ENCODE measurements at regions not wholly inside any gene's neighbourhood (a gene's known extent, or its start where the extent isn't known, plus 50 kb on each side); places are given as distances from the start of the nearest gene placed in this dataset.

DNA sequence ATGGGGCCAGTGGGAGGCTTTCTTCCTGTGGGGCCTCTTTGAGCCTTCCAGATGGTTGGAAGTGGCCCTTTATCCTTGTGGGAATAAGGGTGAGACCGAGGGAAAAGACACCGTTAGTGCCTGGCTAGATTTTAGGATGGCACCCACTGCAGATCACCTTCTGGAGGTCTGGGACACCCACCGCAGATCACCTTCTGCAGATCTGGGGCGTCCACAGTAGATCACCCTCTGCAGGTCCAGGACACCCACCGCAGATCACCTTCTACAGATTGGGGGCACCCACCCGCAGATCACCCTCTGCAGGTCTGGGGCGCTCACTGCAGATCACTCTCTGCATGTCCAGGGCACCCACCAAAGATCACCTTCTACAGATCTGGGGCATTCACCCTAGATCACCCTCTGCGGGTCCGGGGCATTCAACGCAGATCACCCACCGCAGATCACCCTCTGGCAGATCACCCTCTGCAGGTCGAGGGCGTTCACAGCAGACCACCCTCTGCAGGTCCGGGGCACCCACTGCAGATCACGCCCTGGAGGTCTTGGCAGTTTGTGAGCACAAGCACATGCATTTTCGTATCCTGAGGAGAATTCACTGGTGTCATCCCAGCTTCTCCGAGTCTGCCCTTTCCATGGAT, 153.4 kb upstream of the TSHZ3 start:
- no peak for DNase-seq

DNA sequence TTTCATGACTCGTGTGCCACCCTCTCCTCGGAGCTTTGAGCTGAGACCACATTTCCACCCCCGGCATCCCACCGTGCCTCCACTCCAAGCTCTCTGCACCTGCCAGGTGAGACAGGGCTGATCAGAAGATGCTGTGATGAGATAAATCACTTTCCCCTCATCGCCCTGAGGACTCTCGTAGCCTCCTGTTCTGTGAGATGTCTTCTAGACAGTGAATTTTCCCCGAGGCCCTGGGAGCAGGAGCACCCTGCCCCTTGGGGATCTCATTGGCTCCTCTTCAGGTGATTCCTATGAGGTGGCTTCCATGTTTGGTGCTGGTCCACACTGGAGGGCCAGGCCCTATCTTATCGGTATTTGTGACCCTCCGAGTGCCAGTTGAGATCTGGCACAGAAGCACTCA, 154.0 kb upstream of the TSHZ3 start:
- no peak for DNase-seq

DNA sequence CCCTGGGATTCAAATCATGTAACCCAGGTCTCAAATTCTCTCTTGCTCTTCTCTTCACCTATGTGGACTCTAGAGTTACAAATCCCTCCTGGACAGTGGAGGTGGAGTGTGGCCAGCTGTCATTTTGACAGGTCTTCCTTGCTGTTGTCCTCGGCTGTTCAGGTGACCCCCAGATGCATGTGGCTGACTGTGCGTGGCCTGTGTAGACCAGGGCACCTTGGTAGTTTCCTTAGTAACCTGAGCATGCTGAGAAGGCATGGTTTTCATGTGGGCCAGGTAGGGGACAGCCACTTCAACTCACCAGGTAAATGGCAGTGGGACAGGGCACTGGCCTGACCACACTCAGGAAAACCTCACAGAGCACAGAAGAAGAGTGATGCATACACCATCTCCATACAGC, 155.0 kb upstream of the TSHZ3 start:
- no peak for DNase-seq

DNA sequence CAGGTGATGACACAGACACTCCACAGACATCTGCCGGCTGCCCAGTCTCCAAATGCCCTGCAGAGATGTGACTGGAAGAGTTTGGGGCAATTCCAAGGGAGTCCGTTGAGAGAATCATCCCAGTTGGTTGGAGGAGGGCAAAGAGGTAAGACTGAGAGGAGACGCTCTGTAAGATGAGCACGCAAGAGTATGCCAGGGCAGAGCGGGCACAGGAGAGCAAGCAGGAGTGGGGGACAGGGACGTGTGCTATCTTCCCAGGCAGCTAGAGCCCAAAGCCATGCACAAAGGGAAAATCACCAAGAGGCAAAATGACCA, 156.3 kb upstream of the TSHZ3 start:
- no peak for DNase-seq

DNA sequence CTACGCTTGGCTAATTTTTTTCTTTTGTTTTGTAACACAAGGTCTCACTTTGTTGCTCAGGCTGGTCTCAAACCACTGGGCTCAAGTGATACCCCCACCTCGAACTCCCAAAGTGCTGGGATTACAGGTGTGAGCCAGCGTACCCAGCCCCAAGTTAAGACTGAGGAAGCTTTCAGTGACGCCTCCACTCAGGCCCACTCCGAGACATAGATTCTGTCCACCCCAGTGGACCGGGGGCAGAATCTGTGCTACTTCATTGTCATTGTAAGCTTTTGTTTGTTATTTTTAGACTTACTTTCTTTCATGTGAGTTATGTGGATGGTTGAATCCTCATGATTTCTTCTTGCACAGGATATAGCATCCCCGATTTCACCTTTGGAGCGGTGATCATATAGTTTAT, 156.9 kb upstream of the TSHZ3 start:
- DNase-seq: no peak

DNA sequence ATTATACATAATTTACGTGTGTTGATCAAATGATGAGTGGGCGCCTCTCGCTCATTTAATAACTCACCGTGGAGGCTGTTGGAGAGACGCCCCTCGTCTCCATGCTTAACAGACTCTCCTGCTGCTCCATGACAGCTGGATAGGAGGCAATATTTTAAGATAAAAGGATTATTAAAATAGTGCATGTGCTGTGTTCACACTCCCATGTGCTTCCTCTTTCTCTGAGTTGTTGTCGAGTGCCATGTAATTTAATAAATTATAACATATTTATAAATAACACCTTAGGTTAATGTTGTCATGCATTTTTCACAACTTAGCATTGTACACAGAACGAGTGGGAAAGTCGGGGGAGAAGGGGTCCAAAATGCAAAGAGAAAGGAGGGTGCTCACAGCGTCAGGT, 161.4 kb upstream of the TSHZ3 start:
- DNase-seq: no peak

DNA sequence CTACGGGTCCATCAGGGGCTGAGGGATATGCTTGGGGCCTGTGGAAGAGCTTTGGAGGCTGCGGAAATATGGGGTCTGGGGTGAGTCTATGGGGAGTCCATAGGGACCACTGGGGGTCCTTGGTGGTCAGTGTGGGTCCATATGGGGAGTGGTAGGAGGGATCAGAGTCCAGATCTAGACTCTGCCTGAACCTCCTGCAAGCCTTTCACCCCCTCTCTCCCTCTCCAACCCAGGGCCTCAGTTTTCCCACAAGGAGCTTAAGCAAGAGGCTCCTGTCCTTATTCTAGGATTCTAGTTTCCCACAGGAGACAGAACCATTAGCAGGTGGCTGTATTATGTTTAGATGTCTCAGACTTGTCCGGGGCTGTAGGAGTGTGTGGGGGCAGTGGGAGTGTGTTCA, 161.9 kb upstream of the TSHZ3 start:
- DNase-seq: no peak

DNA sequence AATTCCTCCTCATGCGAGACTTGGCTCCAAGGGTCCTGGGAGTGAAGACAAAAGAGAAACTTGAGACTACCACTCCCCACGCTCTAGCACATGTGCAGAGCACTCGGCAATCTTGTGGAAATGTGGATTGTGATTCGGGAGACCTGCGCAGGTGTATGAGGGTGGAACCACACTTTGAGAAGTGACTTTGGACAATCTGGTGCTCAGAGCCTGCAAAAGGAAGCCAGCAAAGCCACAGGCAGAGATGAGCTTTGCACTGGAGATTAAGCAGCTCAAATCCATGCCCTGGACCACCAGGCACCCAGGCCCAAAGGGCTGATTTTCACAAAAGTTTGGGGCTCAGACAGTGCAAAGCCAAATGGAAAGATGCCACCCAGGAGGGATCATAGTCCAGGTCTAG, 162.5 kb upstream of the TSHZ3 start:
- DNase-seq: no peak

DNA sequence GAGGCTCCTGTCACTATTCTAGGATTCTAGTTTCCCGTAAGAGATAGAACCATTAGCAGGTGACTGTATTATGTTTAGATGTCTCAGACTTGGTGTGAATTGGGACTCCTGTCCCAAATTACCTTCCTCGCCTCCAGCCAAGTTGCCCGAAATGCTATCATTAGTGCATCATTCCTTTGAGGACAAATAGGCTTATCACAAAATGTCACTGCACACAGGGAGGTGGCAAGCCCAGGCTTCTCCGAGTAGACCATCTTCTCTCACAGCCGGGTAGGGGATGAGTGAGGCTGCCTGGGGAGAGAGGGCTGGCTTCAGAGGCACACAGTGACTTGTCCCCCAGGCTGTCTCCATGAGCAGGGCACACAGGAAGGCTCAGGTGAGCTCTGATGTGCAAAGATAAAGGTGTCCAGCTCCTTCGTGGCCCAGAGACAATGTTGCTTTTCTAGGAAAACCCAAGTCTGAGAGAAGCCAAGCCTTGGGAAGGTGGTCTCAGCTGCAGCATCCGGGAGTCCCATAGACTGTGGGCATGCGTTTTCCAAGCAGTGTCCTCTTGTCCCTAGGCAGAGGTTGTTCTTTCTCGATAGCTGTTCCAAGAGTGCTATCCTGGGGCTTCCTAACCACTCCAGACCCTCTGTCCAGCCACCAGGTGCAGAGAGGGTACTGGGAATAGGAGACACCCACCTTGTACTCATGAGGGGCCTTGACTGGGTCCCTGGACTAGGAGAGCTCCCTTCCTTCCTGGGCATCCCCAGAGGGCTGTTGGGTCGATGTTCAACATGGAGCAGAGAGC, 163.1 kb upstream of the TSHZ3 start:
- DNase-seq: no peak

DNA sequence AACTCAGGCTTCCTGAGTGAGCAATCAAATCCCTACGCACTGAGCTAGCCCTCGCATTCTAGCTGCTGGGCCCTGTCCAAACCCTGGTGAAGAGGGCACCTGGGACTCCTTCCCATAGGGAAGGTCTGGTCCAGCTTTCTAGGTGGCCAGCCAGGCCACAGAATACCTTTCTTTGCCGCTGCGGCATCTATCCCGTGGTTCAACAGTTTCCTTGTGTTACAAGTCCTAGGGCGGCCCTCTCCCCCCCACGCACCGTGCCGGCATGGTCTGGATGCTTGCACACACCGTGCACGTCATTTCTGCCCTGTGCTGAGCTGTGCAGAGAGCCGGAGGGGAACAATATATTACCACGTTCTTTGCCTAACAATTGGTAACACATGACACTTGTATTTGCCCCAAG, 164.6 kb upstream of the TSHZ3 start:
- no peak for DNase-seq

DNA sequence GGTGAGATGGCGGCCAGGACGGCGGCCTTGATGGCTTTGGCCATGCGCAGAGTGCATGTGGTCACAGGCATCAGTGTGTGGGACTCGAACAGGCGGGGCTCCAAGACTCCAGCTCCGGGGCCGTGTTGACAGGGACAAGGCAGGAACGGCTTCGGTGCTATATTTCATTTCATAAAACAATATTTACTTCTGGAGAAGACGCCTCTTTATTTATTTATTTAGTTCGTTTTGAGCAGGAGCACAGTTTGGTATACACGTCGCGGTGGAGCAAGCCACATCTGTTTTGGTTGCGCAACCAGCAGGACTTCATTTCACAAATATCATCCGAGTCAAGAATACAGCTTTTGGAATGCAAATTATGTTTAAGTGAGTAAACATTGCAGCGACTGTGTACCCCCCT, 166.7 kb upstream of the TSHZ3 start:
- DNase-seq: no peak

DNA sequence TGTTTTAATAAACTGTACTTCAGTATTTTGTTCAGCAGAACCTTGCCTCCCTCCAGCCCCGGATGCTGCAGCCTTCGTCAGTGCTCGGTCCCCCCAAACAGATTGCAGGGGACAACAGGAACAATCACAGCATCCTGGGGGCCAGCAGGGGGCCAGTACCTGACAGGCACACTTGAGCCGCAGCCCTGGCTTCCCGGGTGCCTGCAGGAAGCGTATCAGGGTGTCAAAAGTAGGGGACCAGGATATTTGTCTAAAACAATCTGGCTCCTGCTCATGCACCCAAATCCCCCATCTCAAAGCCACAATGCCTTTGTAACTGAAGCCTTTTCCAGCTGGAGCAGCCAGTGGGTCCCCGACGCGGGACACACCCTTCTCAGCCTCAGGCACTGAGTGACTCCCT, 167.5 kb upstream of the TSHZ3 start:
- no peak for DNase-seq

DNA sequence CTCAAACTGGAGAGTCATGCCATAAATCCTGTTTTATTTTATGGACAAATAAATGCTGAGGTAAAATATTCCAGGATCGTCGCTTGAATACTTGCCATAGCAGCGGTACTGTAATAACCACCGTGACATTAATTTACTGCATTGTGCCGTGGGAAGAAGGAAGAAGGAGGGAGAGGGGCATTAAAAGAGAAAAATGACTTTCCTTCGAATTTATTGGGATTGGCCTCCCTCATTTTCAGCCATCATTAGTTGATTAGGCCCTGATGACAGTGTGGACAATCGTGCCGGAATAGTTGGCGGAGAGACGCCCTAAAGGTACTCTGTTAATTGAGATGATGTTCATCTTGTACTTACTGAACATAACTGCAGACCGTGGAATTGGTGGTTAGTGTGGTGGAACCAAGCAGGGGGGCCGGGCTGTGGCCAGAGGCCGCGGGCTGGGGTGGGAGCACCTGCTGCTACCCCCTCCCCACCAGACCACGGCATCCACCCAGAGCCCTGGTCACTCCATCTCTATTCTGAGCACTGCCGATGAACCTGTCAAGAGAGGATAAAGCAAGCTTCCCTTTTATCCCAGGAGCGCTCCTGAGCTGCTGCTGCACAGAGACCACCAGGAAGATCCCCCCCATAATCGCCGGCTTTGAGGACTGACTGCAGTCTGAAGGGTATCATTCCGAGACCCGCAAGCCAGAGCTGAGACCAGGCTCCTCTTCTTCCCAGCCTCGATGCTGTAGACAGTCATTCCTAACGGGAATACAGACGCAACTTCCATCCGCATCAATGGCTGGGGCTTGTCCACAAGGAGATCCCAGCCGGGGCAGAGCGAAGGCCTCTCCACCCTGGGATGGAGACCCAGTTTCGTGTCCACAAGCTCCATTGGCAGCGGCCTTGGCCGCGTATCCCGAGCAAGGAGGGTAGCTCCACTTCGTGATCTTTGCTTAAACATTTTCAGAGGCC, 168.3 kb upstream of the TSHZ3 start:
- no peak for DNase-seq

DNA sequence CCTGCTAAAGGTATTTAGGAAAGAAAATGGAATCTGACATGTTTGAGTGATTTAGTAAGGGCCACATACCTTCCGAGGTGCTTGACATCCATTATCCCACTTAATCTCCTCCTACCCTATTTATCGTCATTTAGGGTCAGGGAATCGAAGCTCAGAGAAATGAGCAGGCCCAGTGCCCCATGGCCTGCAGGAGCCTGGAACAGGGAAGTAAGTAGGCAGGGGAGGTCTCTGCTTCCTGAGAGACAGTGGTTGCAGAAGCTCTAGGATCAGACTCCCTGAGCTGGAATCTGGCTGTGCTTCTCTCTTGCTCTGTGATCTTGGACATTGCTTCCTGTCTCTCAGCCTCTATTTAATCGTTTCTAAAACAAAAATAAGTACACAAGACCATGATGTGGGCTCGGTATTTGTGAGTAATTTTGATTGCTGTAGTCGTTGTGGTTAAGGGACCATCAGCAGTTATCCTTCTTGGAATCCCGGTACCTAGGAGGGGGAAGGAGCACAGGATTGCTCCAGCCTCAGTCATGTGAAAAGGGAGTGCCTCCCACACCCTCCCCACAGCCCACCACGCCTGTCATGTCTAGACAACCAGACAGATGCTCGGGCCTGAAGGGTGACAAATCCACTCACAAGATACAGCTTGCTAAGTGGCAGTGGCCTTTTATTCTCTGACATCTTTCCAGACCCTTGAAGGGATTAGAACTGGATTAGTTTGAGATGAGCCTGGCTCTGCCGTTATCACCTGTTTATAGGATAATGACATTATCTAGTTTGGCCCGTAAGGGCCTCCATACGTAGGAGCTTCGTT, 169.2 kb upstream of the TSHZ3 start:
- no peak for DNase-seq

DNA sequence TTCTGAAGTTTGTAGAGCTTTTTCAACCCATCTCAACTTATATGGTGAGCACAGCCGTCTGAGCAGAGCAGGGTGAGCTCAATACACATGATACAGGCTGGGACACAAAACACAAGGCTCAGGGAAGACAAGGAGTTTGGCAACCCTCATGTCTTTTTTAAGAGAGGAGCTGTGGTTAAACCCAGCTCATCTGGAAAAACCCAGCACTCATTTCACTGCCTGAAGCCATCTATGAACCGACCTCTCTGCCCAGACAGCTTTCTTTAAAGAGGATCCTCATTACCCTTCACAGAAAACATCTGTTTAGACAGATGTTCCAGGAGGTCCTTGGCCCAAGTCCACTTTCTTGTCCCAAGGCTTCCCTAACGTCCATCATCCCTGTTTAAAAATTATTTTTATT, 170.0 kb upstream of the TSHZ3 start:
- DNase-seq: no peak

DNA sequence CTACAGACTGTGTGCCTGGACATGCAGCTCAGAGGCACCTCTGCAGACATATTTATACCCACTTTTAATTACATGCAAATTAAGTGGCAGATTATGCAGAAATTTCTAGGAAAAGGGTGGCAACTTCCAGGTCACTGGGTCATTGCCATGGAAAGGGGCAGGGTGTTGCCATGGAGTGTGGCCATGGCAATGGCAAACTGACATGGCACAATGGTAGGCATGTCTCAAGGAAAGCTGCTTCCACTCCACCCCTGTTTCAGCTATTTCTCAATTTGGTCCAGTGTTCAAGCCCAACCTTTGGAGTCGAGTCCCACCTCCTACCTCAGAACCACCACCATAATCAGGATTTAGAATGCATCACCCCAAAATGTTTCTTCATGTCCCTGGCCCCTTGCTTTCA, 170.7 kb upstream of the TSHZ3 start:
- DNase-seq: no peak

DNA sequence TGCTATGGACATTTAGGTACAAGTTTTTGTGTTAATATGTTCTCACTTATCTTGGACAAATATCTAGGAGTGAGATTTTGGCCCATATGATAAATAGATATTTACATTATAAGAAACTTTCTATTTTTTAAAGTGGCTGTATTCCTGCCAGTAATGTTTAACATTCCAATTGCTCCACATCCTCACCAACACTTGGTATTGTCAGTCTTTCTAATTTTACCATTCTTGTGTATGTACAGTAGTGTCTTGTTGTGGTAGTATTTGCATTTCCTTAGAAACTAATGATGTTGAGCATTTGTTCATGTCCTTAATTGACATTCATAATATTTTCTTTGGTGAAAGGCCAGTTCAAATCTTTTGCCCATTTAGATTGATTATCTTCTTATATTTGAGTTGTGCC, 171.4 kb upstream of the TSHZ3 start:
- no peak for DNase-seq

DNA sequence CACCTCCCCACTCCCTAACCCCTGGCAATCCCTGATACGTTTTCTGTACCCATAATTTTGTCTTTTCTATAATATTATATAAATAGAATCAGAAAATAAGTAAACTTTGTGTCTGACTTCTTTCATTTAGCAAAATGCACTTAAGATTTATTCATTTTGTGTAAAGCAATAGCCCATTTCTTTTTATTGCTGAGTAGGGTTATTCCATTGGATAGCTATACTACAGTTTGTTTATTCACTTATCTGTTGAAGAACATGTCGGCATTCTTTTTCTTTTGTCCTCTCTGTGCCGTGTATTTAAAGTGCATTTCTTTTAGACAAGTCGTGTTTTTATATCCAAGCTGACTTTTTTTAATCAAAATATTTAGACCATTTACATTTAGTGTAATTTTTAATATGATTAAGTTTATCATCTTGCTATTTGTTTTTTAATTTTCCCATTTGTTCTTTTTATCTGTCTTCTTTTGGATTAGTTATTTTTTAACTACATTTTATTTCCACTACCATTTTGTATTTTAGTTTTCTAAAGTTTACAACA, 176.4 kb upstream of the TSHZ3 start:
- DNase-seq: no peak

DNA sequence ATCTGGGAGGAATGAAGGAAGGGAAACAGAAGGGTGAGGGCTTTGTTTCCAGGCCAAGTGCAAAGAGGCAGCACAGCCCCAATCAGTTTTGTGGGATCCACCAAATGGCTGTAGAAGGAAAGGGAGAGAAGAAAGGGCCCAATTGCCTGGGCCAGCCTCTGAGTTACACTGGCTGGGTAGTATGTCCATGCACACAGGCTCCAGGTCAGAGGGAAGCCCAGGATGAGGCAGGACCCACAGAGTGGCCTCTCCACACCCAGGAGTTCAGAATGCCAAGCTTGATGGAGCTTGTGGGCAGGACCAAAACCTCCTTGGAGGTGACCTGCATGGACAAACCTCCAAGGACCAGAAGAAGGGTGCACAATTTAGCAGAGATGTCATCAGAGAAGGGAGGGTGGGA, 178.2 kb upstream of the TSHZ3 start:
- no peak for DNase-seq

DNA sequence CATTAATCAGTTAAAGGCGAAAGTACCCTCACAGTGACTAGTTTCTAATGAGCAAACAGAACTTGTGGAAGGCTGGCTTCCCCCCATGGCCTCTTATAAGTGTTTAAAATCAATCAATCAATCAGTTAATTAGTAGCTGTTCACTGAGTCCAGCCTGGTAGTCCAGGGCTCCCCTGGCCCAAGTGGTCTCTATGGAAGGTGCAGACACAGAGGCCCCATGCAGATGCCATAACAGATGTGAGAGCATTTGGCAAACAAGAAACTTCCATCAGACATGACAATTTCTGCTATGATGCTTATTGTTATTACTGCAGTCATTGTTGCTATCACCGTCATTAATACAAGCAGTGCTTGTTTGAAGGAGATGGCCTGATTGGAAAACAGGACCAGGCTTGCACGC, 179.0 kb upstream of the TSHZ3 start:
- DNase-seq: no peak

DNA sequence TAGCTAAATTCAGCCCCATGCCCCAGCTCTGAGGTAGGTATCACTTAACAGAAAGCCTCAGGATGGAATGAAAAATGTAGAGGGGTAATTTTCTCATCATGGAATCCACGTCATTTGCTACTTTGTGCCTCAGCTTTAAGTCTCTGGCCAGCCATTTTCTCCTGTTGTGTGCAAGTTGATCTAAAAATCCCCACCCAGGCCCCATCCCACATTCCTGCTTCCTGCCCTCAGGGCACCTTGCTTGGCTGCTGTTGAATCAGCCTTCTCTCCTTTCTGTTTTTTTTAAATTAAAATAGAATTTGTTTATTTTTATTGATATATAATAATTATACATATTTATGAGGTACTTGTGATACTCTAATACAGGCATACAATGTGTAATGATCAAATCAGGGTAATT, 179.9 kb upstream of the TSHZ3 start:
- no peak for DNase-seq

DNA sequence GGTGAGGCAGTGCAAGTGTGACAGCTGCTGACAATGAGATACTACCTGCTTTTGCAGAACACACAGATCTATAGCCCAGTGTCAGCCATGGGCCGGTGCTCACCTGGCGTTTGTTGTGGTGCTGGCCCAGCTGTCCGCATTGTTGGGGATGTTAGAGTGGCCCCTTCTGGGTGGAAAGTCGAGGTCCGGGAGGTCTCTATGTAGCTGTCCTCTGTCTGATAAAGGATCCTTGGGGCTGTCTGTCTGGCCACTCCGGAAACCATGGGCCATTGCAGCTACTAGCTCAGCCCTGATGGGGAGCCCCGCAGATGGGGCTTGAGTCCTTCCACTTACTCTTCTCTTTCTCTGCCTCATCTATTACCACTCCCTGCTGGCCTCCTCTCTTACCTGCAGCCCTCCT, 181.5 kb upstream of the TSHZ3 start:
- no peak for DNase-seq

DNA sequence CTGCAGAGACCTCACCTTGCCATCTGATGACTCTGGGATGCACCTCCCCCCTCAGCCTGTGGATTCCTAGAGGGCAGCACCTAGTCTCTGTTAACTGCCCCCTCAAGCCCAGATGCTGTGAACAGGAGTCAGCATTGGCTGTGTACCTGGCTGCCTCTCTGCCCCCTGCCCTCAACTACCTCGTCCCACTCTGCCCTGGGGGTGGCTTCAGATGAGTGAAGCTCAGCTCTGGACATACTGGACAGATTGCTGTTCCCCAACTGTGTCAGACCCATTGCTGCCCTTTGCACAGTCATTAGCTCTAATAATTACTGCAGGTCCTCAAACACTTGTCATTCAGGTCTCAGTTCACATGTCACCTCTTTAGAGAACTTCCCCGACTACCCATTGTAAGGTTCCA, 182.1 kb upstream of the TSHZ3 start:
- no peak for DNase-seq
